ENCODE measurements at regions not wholly inside any gene's neighbourhood (a gene's known extent, or its start where the extent isn't known, plus 50 kb on each side); places are given as distances from the start of the nearest gene placed in this dataset.

GRCh38 chr13:105231579-105231978, 1303.9 kb downstream of the EFNB2 start:
- no peaks in the 10 kb centered on the region for H3K27me3 ChIP-seq (ENCODE audit: insufficient read depth, low read depth)
- H3K27ac ChIP-seq, result no peak overlapping the region

GRCh38 chr13:105220881-105221280, 1314.6 kb downstream of the EFNB2 start:
- Histone ChIP-seq H3K36me3 (ENCODE audit: insufficient read depth) (no peaks in the 10 kb centered on the region), H3K4me3 (IDR thresholded peaks at IDR 0.05; ENCODE audit: insufficient read depth, low read depth, low read length) (no peak overlapping the region), H3K4me1 (ENCODE audit: low read depth, poor library complexity, severe bottlenecking) (no peaks in the 10 kb centered on the region), H4K20me1 (ENCODE audit: insufficient read depth) (no peaks in the 10 kb centered on the region), H3K27me3 (ENCODE audit: insufficient read depth, low read depth) (no peaks in the 10 kb centered on the region), H3K27ac (no peak overlapping the region), H3K4me2 (no peak overlapping the region), H3K79me2 (ENCODE audit: insufficient read depth, low read depth) (no peaks in the 10 kb centered on the region), H2AFZ (ENCODE audit: low read depth) (no peak overlapping the region), H3K9ac (no peak overlapping the region)
- no peak for TF ChIP-seq CTCF (conservative IDR thresholded peaks at IDR 0.05; ENCODE audit: low read depth, low read length)

More at GRCh38 chr13:105231579-105231978, 1303.9 kb downstream of the EFNB2 start:
- no peaks in the 10 kb centered on the region for H3K79me2 ChIP-seq (ENCODE audit: insufficient read depth, low read depth)
- no peak overlapping the region for H2AFZ ChIP-seq (ENCODE audit: low read depth)
- no peaks in the 10 kb centered on the region for H4K20me1 ChIP-seq (ENCODE audit: insufficient read depth)
- H3K4me3 ChIP-seq (IDR thresholded peaks at IDR 0.05; ENCODE audit: insufficient read depth, low read depth, low read length), result no peak overlapping the region
- H3K4me1 ChIP-seq (ENCODE audit: low read depth, poor library complexity, severe bottlenecking), result no peaks in the 10 kb centered on the region
- H3K9ac ChIP-seq, result no peak overlapping the region
- H3K36me3 ChIP-seq (ENCODE audit: insufficient read depth), result no peaks in the 10 kb centered on the region
- H3K4me2 ChIP-seq, result no peak overlapping the region
- no peak for TF ChIP-seq CTCF (conservative IDR thresholded peaks at IDR 0.05; ENCODE audit: low read depth, low read length)

GRCh38 chr13:105220063-105220462, 1315.4 kb downstream of the EFNB2 start:
- H3K4me1 ChIP-seq (ENCODE audit: low read depth, poor library complexity, severe bottlenecking), result no peaks in the 10 kb centered on the region
- no peaks in the 10 kb centered on the region for H3K27me3 ChIP-seq (ENCODE audit: insufficient read depth, low read depth)
- no peaks in the 10 kb centered on the region for H4K20me1 ChIP-seq (ENCODE audit: insufficient read depth)
- no peak overlapping the region for H3K4me3 ChIP-seq (IDR thresholded peaks at IDR 0.05; ENCODE audit: insufficient read depth, low read depth, low read length)
- H3K79me2 ChIP-seq (ENCODE audit: insufficient read depth, low read depth), result no peaks in the 10 kb centered on the region
- TF ChIP-seq CTCF (conservative IDR thresholded peaks at IDR 0.05; ENCODE audit: low read depth, low read length), result no peak
- no peak overlapping the region for H3K27ac ChIP-seq
- no peak overlapping the region for H3K9ac ChIP-seq
- no peak overlapping the region for H2AFZ ChIP-seq (ENCODE audit: low read depth)
- no peaks in the 10 kb centered on the region for H3K36me3 ChIP-seq (ENCODE audit: insufficient read depth)
- H3K4me2 ChIP-seq, result no peak overlapping the region

GRCh38 chr13:105219651-105220050, 1315.8 kb downstream of the EFNB2 start:
- Histone ChIP-seq H3K4me2 (no peak overlapping the region), H3K79me2 (ENCODE audit: insufficient read depth, low read depth) (no peaks in the 10 kb centered on the region), H4K20me1 (ENCODE audit: insufficient read depth) (no peaks in the 10 kb centered on the region), H2AFZ (ENCODE audit: low read depth) (no peak overlapping the region), H3K9ac (no peak overlapping the region), H3K27me3 (ENCODE audit: insufficient read depth, low read depth) (no peaks in the 10 kb centered on the region), H3K4me3 (IDR thresholded peaks at IDR 0.05; ENCODE audit: insufficient read depth, low read depth, low read length) (no peak overlapping the region), H3K27ac (no peak overlapping the region), H3K36me3 (ENCODE audit: insufficient read depth) (no peaks in the 10 kb centered on the region), H3K4me1 (ENCODE audit: low read depth, poor library complexity, severe bottlenecking) (no peaks in the 10 kb centered on the region)
- no peak for TF ChIP-seq CTCF (conservative IDR thresholded peaks at IDR 0.05; ENCODE audit: low read depth, low read length)

Measured in KMS-11 (cell line).